ENCODE measurements at regions not wholly inside any gene's neighbourhood (a gene's known extent, or its start where the extent isn't known, plus 50 kb on each side); places are given as distances from the start of the nearest gene placed in this dataset.
A peak's percentile ranks its signal among the peaks of the same experiment; 100 is the strongest.
"Not testable (repeated sequence)": the region's sequence is repeated elsewhere in the genome, so short reads cannot be mapped to it uniquely, and the experiment has no call there.

DNA sequence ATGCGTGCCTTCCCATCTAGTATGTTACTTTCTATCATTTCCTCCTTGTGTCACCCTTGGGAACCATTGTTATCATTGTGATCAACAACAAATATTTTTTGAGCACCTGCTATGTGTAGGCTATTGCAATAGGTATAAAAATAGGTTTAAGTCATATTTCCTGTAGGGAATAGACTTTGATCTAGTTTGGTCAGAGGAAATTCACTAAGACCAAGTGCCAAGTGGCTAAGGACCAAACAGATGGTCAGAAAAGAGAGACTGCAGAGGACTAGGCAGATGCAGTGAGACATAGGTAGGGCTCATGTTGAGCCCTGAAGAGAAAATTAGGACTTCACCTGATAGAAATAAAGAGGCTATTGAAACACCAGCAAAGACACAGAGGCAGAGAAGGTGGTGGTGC, 430.0 kb upstream of the ADAMTSL1 start:
- no peaks in the 10 kb centered on the region for H3K9me3 Mint-ChIP-seq
- no peaks in the 10 kb centered on the region for H3K36me3 Mint-ChIP-seq (ENCODE audit: low read depth)

DNA sequence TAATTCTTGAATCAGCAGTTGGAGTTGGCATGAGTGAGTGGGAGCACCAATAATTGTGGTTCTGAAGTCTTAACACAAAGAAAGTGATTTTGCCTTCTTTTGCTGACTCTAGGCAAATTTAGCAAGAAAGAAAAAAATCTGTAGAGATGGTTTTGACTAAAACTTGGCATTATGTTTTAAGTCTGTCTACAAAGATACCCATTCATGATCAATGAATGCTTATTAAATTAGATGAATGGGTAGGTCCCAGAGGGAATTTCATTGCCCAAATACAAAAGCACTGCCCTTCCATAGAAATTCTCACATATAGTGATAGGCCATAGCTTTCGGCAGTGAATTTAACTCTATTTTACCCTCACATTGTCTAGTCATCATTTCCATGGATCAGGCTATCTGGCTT, 428.6 kb upstream of the ADAMTSL1 start:
- Mint-ChIP-seq H3K4me1 (ENCODE audit: low read depth) (no peaks in the 10 kb centered on the region), H3K4me3 (no peak overlapping the region)

More for the DNA sequence above, 430.0 kb upstream of the ADAMTSL1 start:
- DNase-seq (ENCODE audit: low spot score) = no peak
- Mint-ChIP-seq H3K27ac (no peak overlapping the region), H3K4me1 (ENCODE audit: low read depth) (no peaks in the 10 kb centered on the region), H3K27me3 (ENCODE audit: low read depth) (no peaks in the 10 kb centered on the region), H3K4me3 (no peak overlapping the region)

DNA sequence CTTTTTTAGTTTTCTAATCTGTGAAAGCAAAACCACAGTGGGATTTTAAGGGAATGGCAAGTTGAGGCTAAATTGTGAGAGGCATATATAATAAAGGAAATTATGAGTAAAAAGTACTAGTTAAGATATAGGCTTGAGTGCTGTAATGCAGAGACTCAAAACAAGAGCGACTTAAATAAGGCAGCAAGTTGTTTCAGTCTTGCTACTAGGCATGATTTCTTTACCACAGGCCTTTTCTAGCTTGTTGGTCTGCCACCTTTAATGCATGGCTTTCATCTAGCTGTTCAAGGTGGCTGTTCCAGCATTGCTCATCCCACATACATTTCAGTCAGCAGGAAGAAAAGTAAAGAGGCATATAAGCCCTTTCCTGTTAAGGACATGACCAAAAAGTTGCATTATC, 427.9 kb upstream of the ADAMTSL1 start:
- no peaks in the 10 kb centered on the region for H3K4me1 Mint-ChIP-seq (ENCODE audit: low read depth)
- no peaks in the 10 kb centered on the region for H3K9me3 Mint-ChIP-seq
- no peak overlapping the region for H3K4me3 Mint-ChIP-seq
- H3K27me3 Mint-ChIP-seq (ENCODE audit: low read depth) = no peaks in the 10 kb centered on the region
- no peaks in the 10 kb centered on the region for H3K36me3 Mint-ChIP-seq (ENCODE audit: low read depth)
- no peak overlapping the region for H3K27ac Mint-ChIP-seq
- DNase-seq (ENCODE audit: low spot score) = no peak

More for the DNA sequence above, 428.6 kb upstream of the ADAMTSL1 start:
- Mint-ChIP-seq H3K27me3 (ENCODE audit: low read depth) (no peaks in the 10 kb centered on the region), H3K36me3 (ENCODE audit: low read depth) (no peaks in the 10 kb centered on the region), H3K27ac (no peak overlapping the region), H3K9me3 (no peaks in the 10 kb centered on the region)
- DNase-seq (ENCODE audit: low spot score) = no peak

DNA sequence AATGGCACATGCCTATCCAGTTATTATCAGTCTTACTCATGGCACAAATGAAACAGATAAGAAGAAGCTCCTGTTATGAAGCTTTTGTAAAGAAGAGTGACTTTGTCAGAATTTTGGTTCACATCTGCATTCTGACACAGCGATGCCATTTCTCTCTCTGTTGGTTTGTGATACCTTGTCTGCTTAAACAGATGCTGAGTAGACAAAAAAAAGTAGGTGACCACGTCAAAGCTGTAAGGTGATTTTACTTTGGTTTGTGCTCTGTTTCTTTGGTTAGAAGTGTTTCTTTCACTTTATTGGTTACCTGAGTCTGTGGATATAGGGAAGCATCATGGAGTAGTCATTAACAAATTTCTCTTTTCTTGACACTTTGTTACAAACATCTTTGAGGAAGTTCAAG, 422.3 kb upstream of the ADAMTSL1 start:
- H3K27ac Mint-ChIP-seq = no peak overlapping the region
- no peaks in the 10 kb centered on the region for H3K9me3 Mint-ChIP-seq
- H3K27me3 Mint-ChIP-seq (ENCODE audit: low read depth) = no peaks in the 10 kb centered on the region
- peaks cover 10% of the 10 kb centered on the region for H3K4me1 Mint-ChIP-seq (ENCODE audit: low read depth)
- no peak overlapping the region for H3K4me3 Mint-ChIP-seq
- DNase-seq (ENCODE audit: low spot score) = no peak
- no peaks in the 10 kb centered on the region for H3K36me3 Mint-ChIP-seq (ENCODE audit: low read depth)

DNA sequence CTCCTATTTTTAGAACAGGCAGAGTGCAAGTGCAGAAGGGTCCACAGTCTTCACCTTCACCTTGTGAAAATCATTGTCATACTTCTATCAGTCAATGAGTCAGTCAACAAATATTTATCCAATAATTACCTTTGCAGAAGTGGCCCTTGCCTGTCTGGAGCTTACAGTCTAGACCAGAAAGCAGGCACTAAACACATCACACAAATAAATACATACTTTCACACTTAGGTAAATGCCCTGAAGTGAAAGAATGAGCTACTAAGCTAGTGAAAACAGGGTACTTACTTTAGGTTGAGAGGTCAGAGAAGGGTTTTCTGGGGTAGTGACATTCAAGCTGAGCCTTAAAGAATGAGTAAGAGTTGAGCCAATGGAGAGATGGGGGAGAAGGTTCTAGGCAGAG, 421.9 kb upstream of the ADAMTSL1 start:
- Mint-ChIP-seq H3K27me3 (ENCODE audit: low read depth) (no peaks in the 10 kb centered on the region), H3K9me3 (no peaks in the 10 kb centered on the region), H3K4me1 (ENCODE audit: low read depth) (peaks cover 10% of the 10 kb centered on the region), H3K27ac (no peak overlapping the region), H3K36me3 (ENCODE audit: low read depth) (no peaks in the 10 kb centered on the region), H3K4me3 (no peak overlapping the region)
- no peak for DNase-seq (ENCODE audit: low spot score)

DNA sequence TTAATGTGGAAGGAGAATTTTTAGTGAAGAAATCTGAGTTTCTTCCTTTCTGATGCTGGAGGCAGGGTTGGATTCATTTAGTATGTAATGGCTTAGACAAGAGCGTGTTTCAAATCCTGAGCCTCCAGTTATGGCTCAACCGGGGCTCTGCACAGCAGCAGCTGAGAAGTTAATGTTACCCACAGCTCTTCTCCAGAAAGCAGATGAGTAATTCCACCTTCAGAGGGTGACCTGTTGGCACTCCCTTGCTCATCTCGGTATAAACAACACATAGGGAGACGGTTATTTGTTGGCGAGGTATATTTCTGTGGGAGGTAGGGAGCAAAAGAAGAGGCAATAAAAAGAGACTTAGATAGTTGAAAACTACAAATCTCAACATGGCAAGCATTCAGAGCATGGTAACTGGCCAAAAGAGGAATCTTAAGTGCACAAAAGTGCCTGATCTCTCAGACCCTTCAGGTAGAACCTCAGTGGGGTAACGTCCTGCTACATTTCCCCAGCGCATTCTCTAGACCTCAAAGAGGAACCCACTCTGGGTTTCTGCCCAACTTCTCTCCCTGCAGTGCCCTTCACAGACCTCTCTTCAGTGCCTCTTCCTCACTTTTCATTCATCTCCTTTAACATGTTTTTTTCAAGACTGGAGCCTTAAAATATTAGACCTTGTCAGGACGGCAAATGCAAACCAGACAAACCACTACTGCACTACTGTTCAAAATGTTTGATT, 417.5 kb upstream of the ADAMTSL1 start:
- Mint-ChIP-seq H3K4me1 (ENCODE audit: low read depth) (peaks cover 10% of the 10 kb centered on the region), H3K27ac (no peak overlapping the region), H3K36me3 (ENCODE audit: low read depth) (no peaks in the 10 kb centered on the region), H3K9me3 (no peaks in the 10 kb centered on the region), H3K27me3 (ENCODE audit: low read depth) (no peaks in the 10 kb centered on the region), H3K4me3 (peak overlapping the region; percentile 42)
- DNase-seq (ENCODE audit: low spot score) = peak; percentile 8

DNA sequence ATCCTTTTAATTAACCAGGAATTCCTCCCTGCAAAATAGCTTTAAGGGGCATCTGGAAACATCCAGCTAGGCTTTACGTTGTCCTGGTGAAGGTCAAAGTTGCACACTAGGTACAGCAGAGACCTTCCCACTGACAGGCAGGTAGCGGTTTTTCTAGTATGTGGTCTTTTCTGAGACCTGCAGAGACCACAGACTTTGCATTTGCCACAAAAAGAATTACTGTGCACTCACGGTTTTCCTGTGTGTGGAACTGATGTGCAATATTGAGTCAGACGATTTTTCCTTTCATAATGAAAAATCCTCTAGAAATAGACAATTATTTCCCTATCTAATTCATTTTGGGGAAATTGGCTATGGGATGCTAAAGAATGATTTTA, 417.0 kb upstream of the ADAMTSL1 start:
- no peaks in the 10 kb centered on the region for H3K9me3 Mint-ChIP-seq
- no peaks in the 10 kb centered on the region for H3K27me3 Mint-ChIP-seq (ENCODE audit: low read depth)
- H3K4me3 Mint-ChIP-seq = no peak overlapping the region
- no peak overlapping the region for H3K27ac Mint-ChIP-seq
- peaks cover 13% of the 10 kb centered on the region for H3K4me1 Mint-ChIP-seq (ENCODE audit: low read depth)
- H3K36me3 Mint-ChIP-seq (ENCODE audit: low read depth) = no peaks in the 10 kb centered on the region
- peak; percentile 6 for DNase-seq (ENCODE audit: low spot score)

DNA sequence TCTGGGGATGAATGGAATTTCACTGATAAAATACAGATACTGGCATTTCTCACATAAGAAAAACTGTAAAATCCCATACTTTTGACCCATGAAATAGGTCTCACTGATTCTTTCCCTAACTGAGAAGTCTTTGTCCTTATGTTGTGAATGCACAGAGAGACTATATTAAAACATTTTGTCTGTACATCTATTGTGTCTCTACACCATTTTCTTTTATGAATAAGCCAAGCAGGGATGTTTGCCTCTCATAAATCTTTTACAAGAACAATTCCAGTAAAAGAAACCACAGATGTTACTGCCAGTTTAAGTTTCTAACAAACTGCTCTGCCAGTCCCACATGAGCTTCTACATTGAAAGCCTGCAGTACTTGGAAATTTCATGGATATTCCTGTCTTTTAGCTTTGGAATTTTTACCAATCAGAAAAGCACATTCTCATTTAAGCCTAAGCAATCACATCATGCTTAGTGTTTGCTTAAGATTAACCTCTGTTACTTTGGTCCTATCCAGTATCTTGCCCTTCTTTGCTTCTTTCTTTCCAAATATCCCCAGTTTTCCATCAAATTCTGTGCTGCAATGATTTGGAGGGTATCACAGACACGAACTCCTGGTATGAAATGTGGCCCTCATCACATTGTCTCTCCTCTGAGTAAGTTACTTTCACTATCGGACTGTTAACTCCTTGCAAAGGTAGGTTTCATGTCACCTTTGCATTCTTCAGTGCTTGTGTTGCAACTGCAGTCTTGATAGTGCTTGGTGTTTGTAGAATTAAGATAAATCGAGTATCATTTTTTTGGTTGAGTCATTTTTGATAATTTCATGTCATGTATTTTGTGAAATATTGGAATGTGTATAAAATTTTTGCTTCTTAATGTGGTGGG, 415.1 kb upstream of the ADAMTSL1 start:
- Mint-ChIP-seq H3K9me3 (no peaks in the 10 kb centered on the region), H3K4me1 (ENCODE audit: low read depth) (peaks cover 10% of the 10 kb centered on the region), H3K27ac (no peak overlapping the region), H3K36me3 (ENCODE audit: low read depth) (no peaks in the 10 kb centered on the region), H3K27me3 (ENCODE audit: low read depth) (no peaks in the 10 kb centered on the region), H3K4me3 (no peak overlapping the region)
- no peak for DNase-seq (ENCODE audit: low spot score)

DNA sequence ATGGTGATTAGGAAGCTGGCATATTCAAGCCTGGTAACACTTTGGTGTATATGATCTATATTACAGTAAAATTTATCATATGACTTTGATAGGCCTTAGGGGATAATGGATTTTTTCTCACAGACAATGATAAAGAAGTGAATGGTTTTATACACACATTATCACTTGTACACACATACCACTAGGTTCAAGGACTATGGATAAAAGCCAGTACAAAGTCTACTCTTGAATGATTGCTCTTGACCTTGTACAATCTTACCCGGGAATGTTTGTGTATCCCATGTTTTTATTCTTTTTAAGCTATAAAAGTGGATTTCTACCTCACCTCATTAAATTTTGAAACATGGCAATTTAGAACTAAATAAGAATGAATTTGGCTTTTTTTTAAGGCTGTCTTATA, 414.5 kb upstream of the ADAMTSL1 start:
- Mint-ChIP-seq H3K36me3 (ENCODE audit: low read depth) (no peaks in the 10 kb centered on the region), H3K27ac (no peak overlapping the region)

DNA sequence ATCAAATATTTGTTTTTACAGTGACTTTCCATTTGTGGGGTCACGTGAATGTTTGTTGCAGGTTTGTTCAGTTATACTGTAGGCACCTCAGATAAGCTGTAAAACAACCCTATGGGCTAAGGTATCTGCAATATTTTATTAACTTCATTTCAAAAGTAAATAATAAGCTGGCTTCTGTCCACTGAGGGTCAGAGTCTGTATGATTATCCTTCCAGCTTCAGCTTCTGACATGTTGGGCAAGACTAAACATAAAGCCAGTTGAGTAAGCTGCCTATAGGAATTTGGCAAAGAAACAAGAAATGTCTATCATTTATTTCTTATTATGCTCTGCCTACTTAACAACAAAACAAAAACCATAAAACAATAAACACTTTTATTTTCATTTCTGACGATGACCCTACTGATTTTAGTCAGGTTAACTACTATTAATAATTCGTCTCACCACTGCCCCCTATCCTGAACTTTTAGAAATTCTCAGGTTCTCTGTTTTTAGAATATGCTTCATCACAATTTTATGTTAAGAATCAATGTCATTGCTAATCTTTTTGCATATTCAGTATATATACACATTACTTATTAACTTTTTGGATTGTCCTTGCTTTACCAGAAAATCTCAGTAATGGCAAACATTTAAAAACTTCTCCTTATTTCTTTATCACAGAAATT, 413.6 kb upstream of the ADAMTSL1 start:
- H3K27ac Mint-ChIP-seq = no peak overlapping the region
- no peak for DNase-seq (ENCODE audit: low spot score)
- no peaks in the 10 kb centered on the region for H3K36me3 Mint-ChIP-seq (ENCODE audit: low read depth)
- no peaks in the 10 kb centered on the region for H3K27me3 Mint-ChIP-seq (ENCODE audit: low read depth)
- H3K4me3 Mint-ChIP-seq = no peak overlapping the region
- peaks cover 7% of the 10 kb centered on the region for H3K4me1 Mint-ChIP-seq (ENCODE audit: low read depth)
- H3K9me3 Mint-ChIP-seq = no peaks in the 10 kb centered on the region

More for the DNA sequence above, 414.5 kb upstream of the ADAMTSL1 start:
- peaks cover 10% of the 10 kb centered on the region for H3K4me1 Mint-ChIP-seq (ENCODE audit: low read depth)
- no peak for DNase-seq (ENCODE audit: low spot score)
- H3K4me3 Mint-ChIP-seq = no peak overlapping the region
- no peaks in the 10 kb centered on the region for H3K27me3 Mint-ChIP-seq (ENCODE audit: low read depth)
- H3K9me3 Mint-ChIP-seq = no peaks in the 10 kb centered on the region

DNA sequence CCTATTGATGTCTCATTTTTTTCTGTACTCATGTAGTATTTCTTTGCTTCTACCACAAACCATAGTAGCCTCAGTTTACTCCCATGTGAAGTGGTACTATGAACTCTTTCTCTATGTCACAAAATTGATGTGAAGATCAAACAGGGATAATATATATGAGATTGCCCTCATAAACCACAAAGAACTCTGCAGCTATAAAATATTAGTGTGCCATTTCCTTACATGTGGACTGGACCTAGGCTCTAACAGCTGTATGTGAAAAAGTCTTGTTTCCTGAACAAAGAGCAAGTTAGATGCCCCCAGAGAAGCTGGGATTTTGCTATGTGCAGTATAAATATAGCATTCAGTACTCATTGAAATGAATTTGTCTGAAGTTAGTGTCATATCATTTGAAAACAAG, 412.6 kb upstream of the ADAMTSL1 start:
- Mint-ChIP-seq H3K9me3 (no peaks in the 10 kb centered on the region), H3K4me3 (no peak overlapping the region), H3K27ac (no peak overlapping the region), H3K27me3 (ENCODE audit: low read depth) (no peaks in the 10 kb centered on the region), H3K36me3 (ENCODE audit: low read depth) (no peaks in the 10 kb centered on the region), H3K4me1 (ENCODE audit: low read depth) (peaks cover 4% of the 10 kb centered on the region)
- DNase-seq (ENCODE audit: low spot score) = no peak

DNA sequence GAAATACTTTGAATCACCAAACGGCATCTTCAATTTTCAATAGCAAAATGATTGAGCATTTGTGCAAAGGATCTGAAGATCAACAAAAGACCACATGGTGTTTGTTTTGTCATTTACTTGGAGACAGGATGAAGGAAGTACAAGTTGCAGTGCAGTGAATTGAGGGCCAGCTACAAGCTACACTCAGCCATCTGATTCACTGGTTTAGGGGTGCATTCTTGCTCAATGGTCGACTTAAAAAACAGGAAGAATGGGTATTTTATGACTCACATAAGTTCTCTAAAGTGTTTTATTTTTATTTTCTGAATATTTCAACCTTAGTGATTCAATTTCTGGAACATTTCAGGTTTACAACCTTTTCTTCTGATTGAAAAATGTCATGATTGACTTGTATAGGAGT, 412.1 kb upstream of the ADAMTSL1 start:
- H3K27me3 Mint-ChIP-seq (ENCODE audit: low read depth) = no peaks in the 10 kb centered on the region
- H3K4me1 Mint-ChIP-seq (ENCODE audit: low read depth) = peaks cover 2% of the 10 kb centered on the region
- no peaks in the 10 kb centered on the region for H3K9me3 Mint-ChIP-seq
- DNase-seq (ENCODE audit: low spot score) = no peak
- H3K4me3 Mint-ChIP-seq = no peak overlapping the region
- H3K36me3 Mint-ChIP-seq (ENCODE audit: low read depth) = no peaks in the 10 kb centered on the region
- no peak overlapping the region for H3K27ac Mint-ChIP-seq

DNA sequence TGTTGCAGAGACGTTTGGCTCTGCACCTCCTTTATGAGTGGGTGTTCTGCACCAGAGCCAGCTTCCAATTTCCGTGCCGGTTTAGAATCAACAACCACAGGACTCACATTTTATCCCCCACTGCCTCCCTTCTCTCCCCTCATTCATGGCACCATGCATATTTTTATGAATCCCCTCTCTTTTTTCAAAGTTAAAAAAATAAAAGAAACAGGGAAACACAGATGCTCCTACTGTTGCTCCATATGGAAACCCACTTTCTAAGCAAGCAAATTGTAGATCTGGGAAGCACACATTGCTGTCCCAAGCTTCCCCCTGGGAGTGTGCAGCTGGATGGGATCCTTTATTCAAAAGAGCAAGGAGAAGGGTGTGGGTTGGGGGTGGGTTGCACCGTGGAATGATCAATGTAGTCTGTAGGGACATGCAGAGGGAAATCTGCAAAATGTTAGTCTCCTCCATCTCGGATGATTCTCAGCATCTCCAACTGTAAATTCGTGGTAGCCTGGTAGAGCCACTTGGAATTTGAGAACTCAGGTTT, 410.0 kb upstream of the ADAMTSL1 start:
- DNase-seq (ENCODE audit: low spot score) = no peak
- H3K36me3 Mint-ChIP-seq (ENCODE audit: low read depth) = no peaks in the 10 kb centered on the region
- peaks cover 2% of the 10 kb centered on the region for H3K4me1 Mint-ChIP-seq (ENCODE audit: low read depth)
- no peak overlapping the region for H3K4me3 Mint-ChIP-seq
- H3K9me3 Mint-ChIP-seq = no peaks in the 10 kb centered on the region
- H3K27me3 Mint-ChIP-seq (ENCODE audit: low read depth) = no peaks in the 10 kb centered on the region
- no peak overlapping the region for H3K27ac Mint-ChIP-seq

DNA sequence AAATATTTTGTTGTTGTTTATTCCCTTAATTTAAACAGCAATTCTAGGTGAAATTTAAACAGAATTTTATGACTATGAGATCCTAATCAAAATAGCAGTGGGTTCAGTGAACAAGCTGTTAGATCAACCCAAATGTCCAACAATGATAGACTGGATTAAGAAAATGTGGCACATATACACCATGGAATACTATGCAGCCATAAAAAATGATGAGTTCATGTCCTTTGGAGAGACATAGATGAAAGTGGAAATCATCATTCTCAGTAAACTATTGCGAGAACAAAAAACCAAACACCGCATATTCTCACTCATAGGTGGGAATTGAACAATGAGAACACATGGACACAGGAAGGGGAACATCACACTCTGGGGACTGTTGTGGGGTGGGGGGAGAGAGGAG, 407.3 kb upstream of the ADAMTSL1 start:
- not testable (repeated sequence) for H3K27me3 Mint-ChIP-seq (ENCODE audit: low read depth); H3K4me3 Mint-ChIP-seq; H3K4me1 Mint-ChIP-seq (ENCODE audit: low read depth); H3K36me3 Mint-ChIP-seq (ENCODE audit: low read depth); DNase-seq (ENCODE audit: low spot score); H3K27ac Mint-ChIP-seq; H3K9me3 Mint-ChIP-seq

All from T-helper 2 cell treated with Interferon-gamma antibody and Interleukin-4, amounts not matched to agents 5 μg/mL and 100 μg/mL, for 36 hours (primary cell).